ENCODE measurements at regions not wholly inside any gene's neighbourhood (a gene's known extent, or its start where the extent isn't known, plus 50 kb on each side); places are given as distances from the start of the nearest gene placed in this dataset.

- no peak for TF ChIP-seq CTCF (IDR thresholded peaks at IDR 0.05)
- no peak for TF ChIP-seq POLR2A (IDR thresholded peaks at IDR 0.05)
Observed at GRCh38 chr6:165742047-165742446, 79.0 kb upstream of the PDE10A start.

All from lower leg skin (tissue), 3 donors.